ENCODE measurements at regions not wholly inside any gene's neighbourhood (a gene's known extent, or its start where the extent isn't known, plus 50 kb on each side); places are given as distances from the start of the nearest gene placed in this dataset.

- TF ChIP-seq EZH2phosphoT487 (IDR thresholded peaks at IDR 0.05; ENCODE audit: low read depth), result no peak
- no peak for TF ChIP-seq CTCF (IDR thresholded peaks at IDR 0.05; ENCODE audit: low read depth, low read length)
Measured at GRCh38 chr18:78927616-78928015, 52.0 kb upstream of the SALL3 start.
